HG02852 (cell line): ENCODE measurements at regions not wholly inside any gene's neighbourhood (a gene's known extent, or its start where the extent isn't known, plus 50 kb on each side); places are given as distances from the start of the nearest gene placed in this dataset.
"Not testable (repeated sequence)": the region's sequence is repeated elsewhere in the genome, so short reads cannot be mapped to it uniquely, and the experiment has no call there.

Source experiments
- ATAC-seq: cut with Tn5 transposase; IDR thresholded peaks from one replicate; pipeline ENCODE4 v1.9.1; 2021; ENCODE audit warnings: mild to moderate bottlenecking, moderate library complexity; ENCODE audit not compliant: unreplicated experiment

- no peak for ATAC-seq
These were observed 217.6 kb downstream of the POTED start for GRCh38 chr21:13827201-13827600.

- not testable (repeated sequence) for ATAC-seq
These were observed 216.9 kb downstream of the POTED start for GRCh38 chr21:13826511-13826910.

GRCh38 chr21:13825218-13825778, 215.7 kb downstream of the POTED start:
- not testable (repeated sequence) for ATAC-seq

GRCh38 chr21:13820286-13820685, 210.7 kb downstream of the POTED start:
- ATAC-seq, result not testable (repeated sequence)

- ATAC-seq, result not testable (repeated sequence)
These were observed 202.6 kb downstream of the POTED start for GRCh38 chr21:13812191-13812590.

- not testable (repeated sequence) for ATAC-seq
These were observed 201.0 kb downstream of the POTED start for GRCh38 chr21:13810559-13810958.

GRCh38 chr21:13806444-13806843, 196.9 kb downstream of the POTED start:
- ATAC-seq, result not testable (repeated sequence)

GRCh38 chr21:13802757-13803156, 193.2 kb downstream of the POTED start:
- not testable (repeated sequence) for ATAC-seq
